D721Med (cell line): ENCODE measurements at regions not wholly inside any gene's neighbourhood (a gene's known extent, or its start where the extent isn't known, plus 50 kb on each side); places are given as distances from the start of the nearest gene placed in this dataset.

Experiments
- DNase-seq: peaks from one replicate; pipeline ENCODE4 v3.0.0; 2011; ENCODE audit warnings: low spot score; ENCODE audit not compliant: insufficient read length
- FAIRE-seq: peaks from 2 replicates; lab custom pipeline; 2011; peaks lifted over from hg19 to GRCh38; lab: Jason Lieb, UNC
- TF ChIP-seq, protein P1 (sequence below): IDR thresholded peaks from 2 replicates; pipeline ENCODE4 v1.5.1; 2012; ENCODE audit warnings: mild to moderate bottlenecking, control low read depth; ENCODE audit not compliant: insufficient read depth; ENCODE audit errors: missing control alignments

DNA sequence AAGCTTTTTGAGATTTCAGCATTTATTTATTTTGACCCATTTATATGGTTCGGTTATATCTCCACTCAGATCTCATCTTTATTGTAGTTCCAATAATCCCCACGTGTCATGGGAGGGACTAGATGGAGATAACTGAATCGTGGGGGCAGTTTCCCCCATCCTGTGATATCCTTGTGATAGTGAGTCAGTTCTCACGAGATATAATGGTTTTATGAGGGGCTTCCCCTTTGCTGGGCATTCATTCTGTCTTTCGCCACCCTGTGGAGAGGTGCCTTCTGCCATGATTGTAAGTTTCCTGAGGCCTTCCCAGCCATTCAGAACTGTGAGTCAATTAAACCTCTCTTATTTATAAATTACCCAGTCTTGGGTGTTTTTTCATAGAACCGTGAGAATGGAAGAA is 96.5 kb upstream of the PCSK1 start:
- TF ChIP-seq, protein P1, sequence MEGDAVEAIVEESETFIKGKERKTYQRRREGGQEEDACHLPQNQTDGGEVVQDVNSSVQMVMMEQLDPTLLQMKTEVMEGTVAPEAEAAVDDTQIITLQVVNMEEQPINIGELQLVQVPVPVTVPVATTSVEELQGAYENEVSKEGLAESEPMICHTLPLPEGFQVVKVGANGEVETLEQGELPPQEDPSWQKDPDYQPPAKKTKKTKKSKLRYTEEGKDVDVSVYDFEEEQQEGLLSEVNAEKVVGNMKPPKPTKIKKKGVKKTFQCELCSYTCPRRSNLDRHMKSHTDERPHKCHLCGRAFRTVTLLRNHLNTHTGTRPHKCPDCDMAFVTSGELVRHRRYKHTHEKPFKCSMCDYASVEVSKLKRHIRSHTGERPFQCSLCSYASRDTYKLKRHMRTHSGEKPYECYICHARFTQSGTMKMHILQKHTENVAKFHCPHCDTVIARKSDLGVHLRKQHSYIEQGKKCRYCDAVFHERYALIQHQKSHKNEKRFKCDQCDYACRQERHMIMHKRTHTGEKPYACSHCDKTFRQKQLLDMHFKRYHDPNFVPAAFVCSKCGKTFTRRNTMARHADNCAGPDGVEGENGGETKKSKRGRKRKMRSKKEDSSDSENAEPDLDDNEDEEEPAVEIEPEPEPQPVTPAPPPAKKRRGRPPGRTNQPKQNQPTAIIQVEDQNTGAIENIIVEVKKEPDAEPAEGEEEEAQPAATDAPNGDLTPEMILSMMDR, result no peak
- no peak for DNase-seq
- no peak for FAIRE-seq

DNA sequence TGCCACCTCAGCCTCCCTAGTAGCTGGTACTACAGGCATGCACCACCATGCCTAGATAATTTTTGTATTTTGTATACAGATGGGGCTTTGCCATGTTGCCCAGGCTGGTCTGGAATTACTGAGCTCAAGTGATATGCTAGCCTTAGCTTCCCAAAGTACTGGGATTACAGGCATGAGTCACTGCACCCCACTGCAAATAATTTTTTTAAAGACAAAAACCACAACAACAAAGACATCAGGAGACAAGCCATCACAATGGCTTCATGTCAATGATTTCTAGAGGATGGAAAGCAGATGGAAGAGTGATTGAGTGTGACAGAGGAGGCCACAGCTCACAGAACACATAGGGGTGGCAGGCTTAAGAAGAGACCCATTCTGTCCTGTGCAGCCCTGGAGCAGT is 97.9 kb upstream of the PCSK1 start:
- DNase-seq (no peak), FAIRE-seq (no peak)
- TF ChIP-seq, protein P1, result no peak

DNA sequence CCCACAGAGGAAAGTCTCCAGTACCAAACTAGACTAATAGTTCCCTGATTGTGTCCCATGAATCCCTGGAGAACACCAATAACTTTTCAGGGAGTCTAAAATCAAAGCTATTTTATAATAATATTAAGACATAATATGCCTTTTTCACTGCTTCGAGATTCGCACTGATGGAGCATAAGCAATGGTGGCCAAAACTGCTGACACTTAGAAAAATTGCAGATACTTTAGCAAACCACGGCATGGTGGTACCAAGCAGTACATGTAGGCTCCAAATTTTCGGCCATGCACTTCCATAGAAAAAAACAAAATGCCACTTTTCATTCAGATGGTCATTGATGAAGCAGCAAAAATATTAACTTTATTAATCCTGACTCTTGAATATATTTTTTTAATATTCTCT is 100.3 kb upstream of the PCSK1 start:
- DNase-seq (no peak), FAIRE-seq (no peak)
- TF ChIP-seq, protein P1, result no peak

DNA sequence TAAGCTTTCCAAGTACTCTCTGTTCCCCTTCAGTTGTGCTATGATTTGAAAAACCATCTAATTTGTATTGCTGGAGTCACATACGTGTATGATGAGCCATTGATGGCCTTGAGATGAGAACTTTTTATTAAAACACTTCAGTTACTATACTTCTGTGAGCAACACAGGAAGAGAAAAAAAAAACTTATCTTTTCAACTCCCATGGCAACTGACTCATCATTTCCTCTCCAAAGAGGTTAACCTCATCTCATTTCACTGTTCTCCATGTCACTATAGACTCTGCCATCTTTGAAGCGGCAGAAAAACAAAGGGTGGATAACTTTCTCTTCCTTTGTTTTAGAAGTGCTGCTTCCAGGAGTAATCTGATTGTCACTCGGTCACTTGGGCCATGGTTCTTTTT is 104.3 kb upstream of the PCSK1 start:
- DNase-seq (no peak), FAIRE-seq (no peak)
- TF ChIP-seq, protein P1, result no peak

DNA sequence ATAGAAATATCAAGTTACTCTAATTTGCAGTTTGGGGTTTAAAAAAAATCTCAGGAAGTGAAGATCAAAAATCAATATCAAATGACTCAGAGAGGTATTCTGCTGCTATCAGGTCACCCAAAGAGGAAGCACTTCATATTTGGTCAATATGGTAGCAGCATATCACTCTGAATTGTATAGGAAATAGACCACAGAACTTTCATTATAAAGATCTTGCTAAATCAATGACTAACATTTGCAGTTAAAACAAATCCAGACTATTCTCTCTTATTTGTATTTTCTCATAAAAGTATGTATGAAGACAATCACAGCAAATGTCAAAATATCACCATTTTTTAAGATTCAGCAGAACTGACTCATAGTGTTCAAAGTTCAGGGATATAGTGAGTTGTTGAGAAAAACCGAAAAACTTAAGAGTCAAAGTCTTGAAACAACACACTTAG is 105.8 kb upstream of the PCSK1 start:
- DNase-seq, result no peak
- FAIRE-seq, result no peak
- TF ChIP-seq, protein P1, result no peak

DNA sequence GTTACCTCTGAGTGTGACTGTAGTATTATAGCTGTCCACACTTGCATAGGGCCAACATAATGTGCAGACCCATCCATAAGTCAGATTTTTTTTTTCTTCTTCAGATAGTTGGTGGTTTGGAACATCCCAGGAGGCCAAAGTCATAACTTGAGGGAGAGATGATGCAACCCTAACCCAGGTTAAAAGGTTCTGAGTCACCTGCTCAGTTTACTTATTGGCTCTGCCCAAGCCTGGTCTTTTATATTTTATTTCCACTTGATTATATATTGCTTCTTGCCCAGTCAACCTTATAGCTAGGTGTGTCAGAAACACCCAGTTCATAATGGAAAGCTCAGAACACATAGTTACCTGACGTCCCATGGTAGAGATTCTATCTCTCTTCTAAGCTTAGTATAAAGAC is 113.1 kb upstream of the PCSK1 start:
- TF ChIP-seq, protein P1, result no peak
- DNase-seq, result no peak
- FAIRE-seq, result no peak

DNA sequence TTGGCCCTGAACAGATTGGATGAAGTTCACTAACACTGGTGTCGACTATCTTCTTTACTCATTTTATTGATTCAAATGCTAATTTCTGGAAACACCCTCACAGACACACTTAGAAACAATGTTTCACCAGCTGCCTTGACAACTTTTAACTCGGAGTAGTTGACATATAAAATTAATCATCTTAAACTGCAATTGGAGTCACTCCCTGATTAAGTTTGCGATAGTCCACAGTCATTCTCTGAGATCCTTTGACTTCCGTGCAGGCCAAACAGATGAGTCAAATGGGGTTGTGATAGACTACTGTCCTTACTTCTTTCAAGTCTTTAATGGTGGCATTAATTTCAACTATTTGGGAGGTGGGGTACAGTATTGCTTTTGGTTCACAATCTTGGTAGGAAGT is 114.4 kb upstream of the PCSK1 start:
- TF ChIP-seq, protein P1, result no peak
- FAIRE-seq (no peak), DNase-seq (no peak)
